HT-29 (cell line): ENCODE measurements at regions not wholly inside any gene's neighbourhood (a gene's known extent, or its start where the extent isn't known, plus 50 kb on each side); places are given as distances from the start of the nearest gene placed in this dataset.

Experiments
- DNase-seq: peaks from one replicate; pipeline ENCODE4 v3.0.0-alpha.2; 2015; ENCODE audit warnings: low spot score

- DNase-seq: no peak
Measured at GRCh38 chr4:4746444-4746843, 113.0 kb upstream of the MSX1 start.

DNA sequence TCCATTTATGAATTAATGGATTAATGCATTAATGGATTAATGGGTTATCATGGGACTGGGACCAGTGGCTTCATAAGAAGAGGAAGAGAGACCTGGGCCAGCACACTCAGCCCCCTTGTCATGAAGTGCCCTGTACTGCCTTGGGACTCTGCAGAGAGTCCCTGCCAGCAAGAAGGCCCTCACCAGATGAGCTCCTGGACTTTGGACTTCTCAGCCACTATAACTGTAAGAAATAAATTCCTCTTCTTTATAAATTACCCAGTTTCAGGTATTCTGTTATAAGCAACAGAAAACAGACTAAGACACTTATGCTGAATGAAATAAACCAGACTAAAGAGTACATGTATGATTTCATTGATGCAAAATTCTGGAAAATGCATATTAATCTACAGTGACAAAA, 119.4 kb upstream of the MSX1 start:
- DNase-seq: no peak

DNA sequence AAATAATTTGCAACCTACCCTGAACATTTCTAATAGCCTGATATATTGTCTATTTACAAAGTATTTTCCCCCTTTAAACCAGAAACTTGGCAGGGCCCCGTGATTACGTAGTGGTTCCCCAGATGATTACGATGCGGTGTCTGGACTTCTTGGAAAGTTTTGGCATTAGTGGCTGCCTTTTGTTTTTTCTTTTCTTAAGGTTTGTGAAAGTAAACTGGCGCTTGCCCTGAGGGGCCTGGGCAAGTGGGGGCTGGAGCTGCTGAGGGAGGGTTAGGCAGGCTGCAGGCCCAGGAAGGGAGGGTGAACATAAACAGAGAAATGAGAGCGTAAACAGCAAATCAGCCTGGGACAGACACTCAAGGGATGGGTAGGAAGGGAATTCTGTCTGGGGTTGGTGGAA, 123.6 kb upstream of the MSX1 start:
- no peak for DNase-seq

GRCh38 chr4:4735136-4735750, 124.2 kb upstream of the MSX1 start:
- no peak for DNase-seq

GRCh38 chr4:4734425-4734824, 125.0 kb upstream of the MSX1 start:
- DNase-seq: no peak

DNA sequence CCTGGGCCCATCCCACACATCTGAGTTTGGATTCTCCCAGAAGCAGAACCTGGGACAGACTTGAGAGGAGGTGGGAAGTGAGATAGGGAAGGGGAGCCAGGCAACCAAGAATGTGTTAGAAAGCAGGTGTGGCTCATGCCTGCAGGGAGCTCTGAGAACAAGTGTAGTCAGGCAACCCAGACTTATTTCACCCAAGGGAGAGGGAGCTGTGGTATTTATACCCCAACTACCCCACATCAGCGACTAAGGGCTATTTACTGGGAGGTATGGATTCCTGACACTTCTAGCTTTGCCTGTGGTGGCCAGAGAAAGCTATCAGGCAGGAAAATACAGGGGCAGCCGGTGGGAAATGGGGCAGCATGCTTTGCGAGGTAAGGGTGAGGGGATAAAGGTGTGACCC, 125.8 kb upstream of the MSX1 start:
- no peak for DNase-seq

DNA sequence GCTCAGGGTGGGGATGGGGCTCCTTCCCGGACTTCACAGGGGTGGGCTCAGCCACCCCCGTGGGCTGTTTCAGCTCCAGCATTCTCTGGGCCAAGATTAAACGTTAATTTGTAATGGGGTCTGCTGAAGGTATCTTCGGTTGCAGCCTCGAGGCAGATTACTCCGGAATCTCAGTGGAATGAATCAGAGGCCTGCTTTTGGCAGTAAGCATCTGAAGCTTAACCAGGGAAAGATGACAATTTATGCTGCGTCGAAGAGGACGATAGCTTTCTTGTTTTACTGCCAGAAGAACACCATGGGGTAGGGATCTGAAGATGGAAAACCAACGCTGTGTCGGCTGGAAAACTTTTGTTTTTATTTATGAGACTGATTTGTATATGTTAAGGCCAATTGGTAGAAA, 129.2 kb upstream of the MSX1 start:
- DNase-seq: no peak

DNA sequence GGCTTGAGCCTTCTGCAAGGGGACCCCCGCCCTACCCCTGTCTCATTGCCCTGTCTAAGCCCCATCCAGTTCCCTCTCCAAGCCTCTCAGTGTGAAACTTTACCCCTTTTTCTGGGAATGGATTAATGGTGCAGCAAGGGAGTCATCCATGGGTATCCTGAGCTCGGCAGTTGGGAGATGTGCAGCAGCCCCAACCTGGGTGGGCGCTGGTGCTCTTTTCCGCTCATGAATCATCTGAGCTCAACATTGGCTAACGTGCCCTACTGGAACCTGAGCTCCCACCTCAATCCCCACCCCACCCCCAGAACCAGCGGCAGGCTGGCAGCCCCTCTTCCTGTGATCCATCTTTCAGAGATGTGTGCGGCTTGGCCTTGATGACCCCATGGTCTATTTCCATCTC, 130.3 kb upstream of the MSX1 start:
- no peak for DNase-seq

DNA sequence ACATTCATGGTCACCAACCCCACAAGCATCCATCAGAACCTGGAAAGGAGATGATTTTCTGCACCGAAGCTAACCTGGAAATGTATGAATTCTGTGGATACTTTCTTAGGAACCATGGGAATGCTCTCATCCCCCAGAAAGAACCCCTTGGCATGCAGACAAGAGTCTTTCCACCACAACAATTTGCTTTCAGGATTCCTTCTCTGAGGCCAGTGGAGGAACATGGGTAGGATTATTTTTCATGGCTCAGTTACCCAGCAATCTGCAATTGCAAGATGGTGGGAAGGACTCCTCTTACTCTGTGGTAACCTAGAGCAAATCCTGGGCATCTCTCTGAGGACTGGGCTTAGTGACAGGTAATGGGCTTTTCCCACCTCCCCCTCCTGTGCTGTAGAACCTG, 131.9 kb upstream of the MSX1 start:
- DNase-seq: no peak

- no peak for DNase-seq
Measured at GRCh38 chr4:4726051-4726450, 133.4 kb upstream of the MSX1 start.

DNA sequence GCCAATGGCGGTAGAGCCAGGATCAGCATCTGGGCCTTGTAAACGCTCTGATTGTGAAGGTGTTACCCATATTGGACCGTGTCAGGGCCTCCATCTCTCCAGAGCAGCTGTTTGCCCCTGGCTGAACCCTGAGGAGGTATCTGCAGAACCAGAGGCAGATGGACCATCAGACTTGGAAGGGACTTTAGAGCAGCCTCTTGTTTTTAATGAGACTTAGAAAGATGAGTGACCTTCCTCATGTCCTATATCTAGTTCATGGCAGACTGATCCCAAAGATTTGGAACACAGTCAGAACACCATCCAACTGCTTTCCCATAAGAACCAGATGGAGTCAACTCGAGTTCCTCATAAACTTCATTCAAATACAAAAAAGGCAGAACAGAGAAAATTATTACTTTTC, 135.1 kb upstream of the MSX1 start:
- DNase-seq: no peak

GRCh38 chr4:4721636-4722035, 137.8 kb upstream of the MSX1 start:
- no peak for DNase-seq

DNA sequence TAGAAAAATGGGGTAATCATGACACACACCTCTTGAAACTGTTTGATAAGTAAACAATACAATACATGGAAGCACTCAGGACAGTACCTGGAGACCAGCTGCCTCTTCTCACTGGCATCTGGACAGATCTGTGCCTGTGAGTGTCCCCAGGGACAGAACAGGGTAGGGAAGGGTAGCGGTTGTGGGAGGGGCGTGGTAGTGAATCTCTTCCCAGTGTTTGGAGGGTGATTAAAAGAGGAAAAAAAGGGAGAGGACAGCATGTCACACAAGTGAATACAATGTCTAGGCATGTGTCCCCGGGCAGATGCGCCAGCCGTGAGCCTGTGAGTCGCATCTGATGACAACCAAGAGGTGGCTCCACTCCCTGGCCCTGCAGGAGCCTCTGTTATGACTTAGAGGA, 138.8 kb upstream of the MSX1 start:
- no peak for DNase-seq

DNA sequence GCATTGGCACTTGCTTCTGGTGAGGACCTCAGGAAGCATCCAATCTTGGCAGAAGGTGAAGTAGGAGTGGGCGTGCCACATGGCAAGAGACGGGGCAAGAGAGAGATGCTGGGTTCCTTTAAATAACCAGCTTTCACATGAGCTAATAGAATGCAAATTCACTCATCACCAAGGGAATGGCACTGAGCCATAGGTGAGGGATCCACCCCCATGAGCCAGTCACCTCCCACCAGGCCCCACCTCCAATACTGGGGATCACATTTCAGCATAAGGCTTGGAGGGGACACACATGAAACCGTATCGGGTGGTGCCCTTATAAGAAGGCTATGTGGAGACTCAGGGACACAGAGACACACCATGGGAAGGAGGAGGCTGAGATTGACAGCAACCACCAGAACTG, 140.0 kb upstream of the MSX1 start:
- DNase-seq: no peak

DNA sequence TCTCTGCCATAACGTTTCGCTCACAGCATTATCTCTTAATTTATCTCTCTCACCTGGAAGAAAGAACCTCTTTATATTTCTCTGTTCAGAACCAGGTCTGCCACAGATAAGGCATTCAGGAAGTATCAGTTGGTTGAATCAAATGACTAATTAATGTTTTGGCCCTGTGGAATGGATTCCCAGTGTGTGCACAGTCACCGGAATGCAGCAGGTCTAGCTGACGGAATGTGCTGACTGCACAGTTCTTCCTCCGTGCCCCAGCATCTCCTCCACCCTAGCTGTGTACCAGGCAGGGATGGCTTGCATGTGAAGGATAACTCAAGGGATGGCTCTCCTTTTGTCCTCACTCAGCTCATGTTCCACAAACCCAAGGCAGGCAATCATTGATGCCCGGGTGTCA, 141.8 kb upstream of the MSX1 start:
- no peak for DNase-seq

DNA sequence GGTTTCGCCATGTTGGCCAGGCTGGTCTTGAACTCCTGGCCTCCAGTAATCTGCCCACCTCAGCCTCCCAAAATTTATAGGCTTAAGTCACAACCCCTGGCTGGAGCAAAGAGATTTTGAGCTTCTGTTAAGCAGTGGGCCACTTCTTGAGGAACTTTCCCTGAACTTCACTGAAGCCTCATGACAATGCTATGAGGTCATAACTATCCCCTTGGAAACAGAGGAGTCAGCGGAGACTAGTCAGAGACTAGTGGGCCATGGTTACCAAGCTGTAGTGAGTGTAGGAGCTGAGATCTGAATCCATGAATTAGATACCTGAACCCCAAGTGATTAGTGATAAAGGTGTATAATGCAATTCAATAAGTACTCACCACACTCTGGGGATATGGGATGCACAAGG, 145.1 kb upstream of the MSX1 start:
- no peak for DNase-seq

- DNase-seq: no peak
Measured at GRCh38 chr4:4712800-4713528, 146.5 kb upstream of the MSX1 start.

- no peak for DNase-seq
Measured at GRCh38 chr4:4711902-4712301, 147.6 kb upstream of the MSX1 start.

DNA sequence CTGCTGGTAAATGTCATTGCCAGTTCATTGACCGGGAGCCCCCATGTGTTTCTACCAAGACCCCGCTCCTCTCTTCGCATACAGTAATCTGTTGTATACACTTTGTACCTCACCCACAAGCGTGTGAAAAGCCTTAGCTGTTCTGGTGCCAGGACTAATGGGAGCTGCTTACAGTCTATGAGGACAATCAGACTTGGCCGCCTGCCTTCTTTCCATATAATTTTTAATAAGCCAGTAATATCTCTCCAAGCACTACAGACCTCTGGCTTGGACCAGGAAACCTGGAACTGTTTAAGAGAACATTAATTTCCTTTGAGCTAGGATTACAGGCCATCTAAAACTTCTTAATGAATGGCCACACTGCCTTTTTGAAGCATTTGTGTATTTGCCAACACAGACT, 149.7 kb upstream of the MSX1 start:
- no peak for DNase-seq

DNA sequence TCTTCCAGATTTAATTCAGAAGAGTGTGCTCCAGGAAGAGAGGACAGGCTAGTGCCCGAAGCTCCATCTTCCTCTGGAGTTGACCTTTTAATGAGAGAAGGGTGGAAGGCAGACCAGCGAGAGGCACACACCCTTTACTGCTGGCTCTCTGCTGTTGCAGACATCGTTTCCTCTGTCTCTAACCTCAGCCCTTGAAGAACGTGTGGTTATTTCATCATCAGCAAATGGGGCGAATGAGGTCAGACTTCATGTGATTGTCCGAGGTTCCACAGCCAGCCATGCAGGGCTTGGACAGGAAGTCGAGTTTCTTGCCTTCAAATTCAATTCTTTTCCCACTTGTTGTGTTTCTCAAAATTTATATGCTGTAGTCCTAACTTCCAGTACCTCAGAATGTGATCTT, 155.2 kb upstream of the MSX1 start:
- DNase-seq: no peak

DNA sequence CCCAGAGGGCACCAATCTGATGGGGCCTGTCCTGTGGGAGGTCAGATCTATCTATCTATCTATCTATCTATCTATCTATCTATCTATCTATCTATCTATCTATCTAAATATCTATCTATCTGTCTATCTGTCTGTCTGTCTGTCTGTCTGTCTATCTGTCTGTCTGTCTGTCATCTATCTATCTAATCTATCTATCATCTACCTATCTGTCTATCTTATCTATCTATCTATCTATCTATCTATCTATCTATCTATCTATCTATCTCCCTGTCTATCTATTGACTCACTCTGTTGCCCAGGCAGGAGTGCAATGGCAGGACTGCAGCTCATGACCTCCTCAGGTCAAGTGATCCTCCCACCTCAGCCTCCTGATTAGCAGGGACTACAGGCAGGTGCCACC, 155.7 kb upstream of the STX18 start:
- no peak for DNase-seq

DNA sequence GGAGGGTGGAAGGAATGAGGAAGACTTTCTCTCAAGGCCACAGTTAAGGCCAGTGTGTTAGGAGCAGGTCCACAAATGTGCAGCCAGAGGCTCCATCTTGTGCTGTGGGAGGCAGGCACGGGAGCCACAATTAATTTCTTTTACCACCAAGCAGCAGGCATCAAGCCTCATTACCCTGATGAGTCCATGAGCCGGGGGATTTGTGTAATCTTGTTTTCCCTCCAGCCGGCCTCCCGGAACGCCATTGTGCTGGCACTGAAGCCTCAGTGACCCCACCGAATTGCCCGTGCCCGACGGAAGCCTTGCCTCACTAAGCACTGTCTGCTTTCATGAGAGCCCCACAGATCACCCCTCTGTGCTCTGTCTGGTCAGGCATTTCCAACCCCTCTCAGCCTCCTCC, 154.7 kb upstream of the STX18 start:
- DNase-seq: no peak

GRCh38 chr4:4695497-4695896, 153.6 kb upstream of the STX18 start:
- DNase-seq: no peak

DNA sequence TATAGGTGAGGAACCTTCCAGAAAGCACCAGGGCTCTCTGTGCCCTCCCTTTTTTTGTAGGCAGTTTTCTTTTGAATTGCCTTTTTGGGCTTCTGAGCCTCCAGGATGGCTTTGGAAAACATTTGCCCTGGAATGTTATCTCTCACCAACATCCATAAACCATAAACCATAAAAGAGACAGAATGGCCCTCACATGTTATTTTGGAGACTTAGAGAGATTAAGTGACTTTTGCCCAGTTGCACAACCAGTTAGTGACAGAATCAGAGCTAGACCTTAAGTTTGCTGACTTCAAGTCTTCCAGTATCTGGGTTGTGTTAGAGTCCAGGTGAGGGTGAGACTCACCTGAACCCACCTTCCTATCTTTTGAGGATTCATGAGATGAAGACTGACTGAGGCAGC, 153.0 kb upstream of the STX18 start:
- no peak for DNase-seq
